ENCODE measurements at regions not wholly inside any gene's neighbourhood (a gene's known extent, or its start where the extent isn't known, plus 50 kb on each side); places are given as distances from the start of the nearest gene placed in this dataset.

DNA sequence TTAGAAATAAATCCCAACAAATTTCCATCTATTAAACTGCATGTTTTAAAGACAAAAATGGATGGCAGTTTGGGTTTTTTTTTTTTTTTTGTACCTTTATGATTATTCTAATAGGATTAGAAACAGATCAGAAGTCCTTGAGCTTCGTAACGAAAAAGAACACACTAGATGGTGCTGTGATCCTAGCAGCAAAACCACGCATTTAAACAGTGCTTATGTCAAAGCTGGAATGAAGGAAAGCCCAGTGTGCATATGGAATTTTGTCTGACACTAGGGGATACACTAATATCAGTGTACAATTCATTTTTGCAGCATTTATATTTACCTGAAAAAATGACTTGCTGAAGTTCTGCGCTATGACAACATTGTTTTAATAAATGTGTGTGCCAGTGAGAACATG, 229.1 kb downstream of the VEGFC start:
- WGBS (ENCODE audit: insufficient coverage, low coverage, low lambda C conversion rate, missing lambda C conversion rate): 44% methylated on average over 4 of the region's 4 CpGs
- ATAC-seq (no peak), DNase-seq (no peak)
- Histone ChIP-seq H3K36me3 (no peaks in the 10 kb centered on the region), H3K9me3 (no peaks in the 10 kb centered on the region), H3K27ac (no peak overlapping the region), H3K4me1 (no peaks in the 10 kb centered on the region), H3K4me3 (no peak overlapping the region), H3K27me3 (no peaks in the 10 kb centered on the region)
- TF ChIP-seq, protein P1, sequence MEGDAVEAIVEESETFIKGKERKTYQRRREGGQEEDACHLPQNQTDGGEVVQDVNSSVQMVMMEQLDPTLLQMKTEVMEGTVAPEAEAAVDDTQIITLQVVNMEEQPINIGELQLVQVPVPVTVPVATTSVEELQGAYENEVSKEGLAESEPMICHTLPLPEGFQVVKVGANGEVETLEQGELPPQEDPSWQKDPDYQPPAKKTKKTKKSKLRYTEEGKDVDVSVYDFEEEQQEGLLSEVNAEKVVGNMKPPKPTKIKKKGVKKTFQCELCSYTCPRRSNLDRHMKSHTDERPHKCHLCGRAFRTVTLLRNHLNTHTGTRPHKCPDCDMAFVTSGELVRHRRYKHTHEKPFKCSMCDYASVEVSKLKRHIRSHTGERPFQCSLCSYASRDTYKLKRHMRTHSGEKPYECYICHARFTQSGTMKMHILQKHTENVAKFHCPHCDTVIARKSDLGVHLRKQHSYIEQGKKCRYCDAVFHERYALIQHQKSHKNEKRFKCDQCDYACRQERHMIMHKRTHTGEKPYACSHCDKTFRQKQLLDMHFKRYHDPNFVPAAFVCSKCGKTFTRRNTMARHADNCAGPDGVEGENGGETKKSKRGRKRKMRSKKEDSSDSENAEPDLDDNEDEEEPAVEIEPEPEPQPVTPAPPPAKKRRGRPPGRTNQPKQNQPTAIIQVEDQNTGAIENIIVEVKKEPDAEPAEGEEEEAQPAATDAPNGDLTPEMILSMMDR (IDR thresholded peaks at IDR 0.05): peak in 3 of 4 donors; percentile 5 to 8 (median 8)
- TF ChIP-seq POLR2A (IDR thresholded peaks at IDR 0.05): no peak
- intact Hi-C loops (cut with DNase I): no loop called here

DNA sequence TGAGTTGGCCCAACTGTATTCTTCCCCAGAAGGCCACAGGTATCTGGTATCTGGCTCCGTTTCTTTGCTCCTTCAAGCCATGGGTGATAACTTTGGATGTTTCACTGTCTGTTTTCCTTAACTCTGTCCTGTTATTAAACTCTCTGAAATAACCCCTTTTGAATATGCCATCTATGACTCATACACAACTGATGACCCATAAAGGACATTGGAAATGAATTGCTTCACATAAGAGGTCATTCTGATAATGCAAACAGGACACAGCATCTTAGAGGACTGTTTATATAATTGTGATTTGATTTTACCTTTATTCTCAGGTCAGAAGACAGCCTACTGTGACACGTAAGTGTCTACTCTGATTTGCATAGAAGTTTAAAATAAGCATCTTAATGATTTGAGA, 227.7 kb downstream of the VEGFC start:
- Histone ChIP-seq H3K36me3 (no peaks in the 10 kb centered on the region), H3K27ac (no peak overlapping the region), H3K27me3 (no peaks in the 10 kb centered on the region), H3K9me3 (no peaks in the 10 kb centered on the region), H3K4me1 (no peaks in the 10 kb centered on the region), H3K4me3 (no peak overlapping the region)
- DNase-seq (no peak), ATAC-seq (no peak)
- WGBS (ENCODE audit: insufficient coverage, low coverage, low lambda C conversion rate, missing lambda C conversion rate): 49% methylated on average over 2 of the region's 2 CpGs
- intact Hi-C loops (cut with DNase I): no loop called here
- TF ChIP-seq POLR2A (IDR thresholded peaks at IDR 0.05): no peak
- TF ChIP-seq, protein P1 (IDR thresholded peaks at IDR 0.05): no peak

DNA sequence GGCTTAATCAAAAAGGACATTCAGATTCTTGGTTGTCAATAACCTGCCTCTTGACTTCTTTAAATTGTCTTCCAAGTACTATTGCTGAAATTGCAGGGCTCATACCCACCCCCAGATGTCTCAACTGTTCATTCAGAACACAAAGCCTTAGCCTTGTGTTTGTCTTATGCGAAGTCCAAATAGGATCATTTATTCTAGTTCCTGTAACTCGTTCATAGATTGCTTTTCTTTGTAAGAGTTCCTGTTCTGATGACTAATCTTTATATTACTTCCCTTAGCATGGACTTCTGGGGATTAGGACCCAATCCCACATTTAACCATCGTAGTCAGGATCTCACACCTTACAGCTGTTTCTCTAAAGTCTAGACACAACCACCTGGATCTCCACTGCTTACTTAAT, 226.0 kb downstream of the VEGFC start:
- no peak overlapping the region for H3K27ac ChIP-seq
- no peak for TF ChIP-seq POLR2A (IDR thresholded peaks at IDR 0.05)
- TF ChIP-seq, protein P1 (IDR thresholded peaks at IDR 0.05): no peak
- no peak overlapping the region for H3K4me3 ChIP-seq
- no peak for ATAC-seq
- H3K36me3 ChIP-seq: no peaks in the 10 kb centered on the region
- intact Hi-C loops (cut with DNase I): no loop called here
- no peaks in the 10 kb centered on the region for H3K27me3 ChIP-seq
- DNase-seq: no peak
- H3K9me3 ChIP-seq: no peaks in the 10 kb centered on the region
- no peaks in the 10 kb centered on the region for H3K4me1 ChIP-seq
- WGBS (ENCODE audit: insufficient coverage, low coverage, low lambda C conversion rate, missing lambda C conversion rate): 48% methylated on average over 3 of the region's 3 CpGs

DNA sequence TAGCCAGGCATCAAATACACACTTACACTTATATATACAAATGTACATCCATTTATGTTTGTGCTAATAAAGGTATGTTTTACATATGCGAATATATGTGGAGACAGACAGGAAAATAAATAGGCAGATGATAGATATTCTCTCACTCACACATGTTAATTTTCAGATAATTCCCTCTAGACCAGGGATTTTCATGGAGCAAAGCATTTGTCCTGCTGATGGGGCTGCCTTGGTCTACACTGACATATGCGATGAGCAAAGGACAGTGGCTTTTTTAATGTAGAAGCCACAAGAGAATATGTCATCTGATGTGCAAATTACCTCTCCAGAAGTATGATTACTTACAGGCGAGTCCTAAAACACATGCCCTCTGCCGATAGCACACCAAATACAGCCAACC, 224.5 kb downstream of the VEGFC start:
- no peak for ATAC-seq
- TF ChIP-seq POLR2A (IDR thresholded peaks at IDR 0.05): no peak
- TF ChIP-seq, protein P1 (IDR thresholded peaks at IDR 0.05): no peak

DNA sequence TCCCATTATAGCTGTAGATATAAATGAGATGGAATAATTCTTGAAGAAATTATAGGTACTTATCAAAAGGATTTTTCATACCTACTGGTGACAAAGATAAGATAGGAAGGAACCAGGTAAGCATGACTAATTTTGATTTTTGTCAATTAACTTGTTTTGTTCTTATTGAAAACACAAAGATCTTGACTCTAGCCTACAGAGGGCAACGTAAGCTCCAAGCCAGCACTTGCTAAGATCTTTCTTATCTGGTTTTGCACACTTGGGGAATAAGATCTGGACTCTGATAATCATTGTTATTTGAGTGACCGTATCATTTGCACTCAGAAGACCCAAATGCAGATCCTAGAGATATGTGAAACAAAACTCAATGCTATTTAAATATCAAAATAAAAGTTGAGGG, 223.4 kb downstream of the VEGFC start:
- intact Hi-C loops (cut with DNase I): no loop called here
- TF ChIP-seq POLR2A (IDR thresholded peaks at IDR 0.05): no peak
- TF ChIP-seq, protein P1 (IDR thresholded peaks at IDR 0.05): no peak
- H3K4me1 ChIP-seq: no peaks in the 10 kb centered on the region
- WGBS (ENCODE audit: insufficient coverage, low coverage, low lambda C conversion rate, missing lambda C conversion rate): 12% methylated on average over 2 of the region's 2 CpGs
- H3K36me3 ChIP-seq: no peaks in the 10 kb centered on the region
- ATAC-seq (no peak), DNase-seq (no peak)
- H3K4me3 ChIP-seq: no peak overlapping the region
- H3K27me3 ChIP-seq: no peaks in the 10 kb centered on the region
- H3K27ac ChIP-seq: no peak overlapping the region
- no peaks in the 10 kb centered on the region for H3K9me3 ChIP-seq

More for the DNA sequence above, 224.5 kb downstream of the VEGFC start:
- WGBS (ENCODE audit: insufficient coverage, low coverage, low lambda C conversion rate, missing lambda C conversion rate): 53% methylated on average over 3 of the region's 4 CpGs
- Histone ChIP-seq H3K4me1 (no peaks in the 10 kb centered on the region), H3K4me3 (no peak overlapping the region), H3K27ac (no peak overlapping the region), H3K36me3 (no peaks in the 10 kb centered on the region), H3K27me3 (no peaks in the 10 kb centered on the region), H3K9me3 (no peaks in the 10 kb centered on the region)
- DNase-seq: no peak
- intact Hi-C loops (cut with DNase I): no loop called here
